K562 (cell line): ENCODE measurements at regions not wholly inside any gene's neighbourhood (a gene's known extent, or its start where the extent isn't known, plus 50 kb on each side); places are given as distances from the start of the nearest gene placed in this dataset.

Experiments used
- CTCF ChIP-seq, 3 experiments: IDR thresholded peaks in 2 of 3; conservative IDR thresholded peaks in 1 of 3; 2 replicates each; pipeline ENCODE4 v1.5.1; 2011 to 2012; ENCODE audit warnings: low read length in 3 of 3, mild to moderate bottlenecking in 3 of 3, control low read depth in 2 of 3, improper control_type of control experiment in 1 of 3, inconsistent platforms in 1 of 3, low read depth in 1 of 3, mixed read lengths in 1 of 3, moderate library complexity in 1 of 3; ENCODE audit not compliant: insufficient read depth in 2 of 3
- DNMT1 ChIP-seq: fragments of 450-650 bp; IDR thresholded peaks from 2 replicates; pipeline ENCODE4 v1.6.1; 2016; ENCODE audit warnings: antibody characterized with exemption, mild to moderate bottlenecking
- ELK3 ChIP-seq: fragments of 450-650 bp; formaldehyde crosslinking; IDR thresholded peaks from 2 replicates; pipeline ENCODE4 v1.4.0; 2020; ENCODE audit warnings: mild to moderate bottlenecking
- EZH2 ChIP-seq: IDR thresholded peaks from 2 replicates; pipeline ENCODE4 v1.6.1; 2012; ENCODE audit warnings: low read depth, mild to moderate bottlenecking, inconsistent platforms, low read length, borderline replicate concordance
- HDAC2 ChIP-seq: fragments of 450-650 bp; IDR thresholded peaks from 2 replicates; pipeline ENCODE4 v1.6.1; 2016; ENCODE audit warnings: mild to moderate bottlenecking
- NONO ChIP-seq, 2 experiments: fragments of 200-400 bp in 1 of 2; fragments of 450-650 bp in 1 of 2; formaldehyde crosslinking in 1 of 2; IDR thresholded peaks; 2 replicates each; pipeline ENCODE4 v1.6.1; 2017; ENCODE audit warnings: low read depth in 2 of 2, mild to moderate bottlenecking in 2 of 2, moderate library complexity in 2 of 2, low read length in 1 of 2
- POLR2AphosphoS5 ChIP-seq: IDR thresholded peaks from 2 replicates; pipeline ENCODE4 v1.6.1; 2011; ENCODE audit warnings: mild to moderate bottlenecking, low read depth, low read length, moderate library complexity; ENCODE audit not compliant: control insufficient read depth, insufficient read depth
- SIX5 ChIP-seq, 2 experiments: IDR thresholded peaks; 2 replicates each; pipeline ENCODE4 v1.6.1; 2011; ENCODE audit warnings: low read length in 2 of 2, borderline replicate concordance in 1 of 2, low read depth in 1 of 2, mild to moderate bottlenecking in 1 of 2, moderate library complexity in 1 of 2; ENCODE audit not compliant: insufficient read depth in 1 of 2
- ZNF140 ChIP-seq: fragments of 250-450 bp; sonication (Bioruptor Pico); IDR thresholded peaks from 2 replicates; pipeline ENCODE4 v1.8.0; 2021; ENCODE audit warnings: moderate library complexity, mild to moderate bottlenecking, inconsistent platforms
- ZNF449 ChIP-seq: fragments of 250-450 bp; sonication (Bioruptor Pico); IDR thresholded peaks from 2 replicates; pipeline ENCODE4 v1.8.0; 2022; ENCODE audit warnings: moderate library complexity, mild to moderate bottlenecking, inconsistent platforms

DNA sequence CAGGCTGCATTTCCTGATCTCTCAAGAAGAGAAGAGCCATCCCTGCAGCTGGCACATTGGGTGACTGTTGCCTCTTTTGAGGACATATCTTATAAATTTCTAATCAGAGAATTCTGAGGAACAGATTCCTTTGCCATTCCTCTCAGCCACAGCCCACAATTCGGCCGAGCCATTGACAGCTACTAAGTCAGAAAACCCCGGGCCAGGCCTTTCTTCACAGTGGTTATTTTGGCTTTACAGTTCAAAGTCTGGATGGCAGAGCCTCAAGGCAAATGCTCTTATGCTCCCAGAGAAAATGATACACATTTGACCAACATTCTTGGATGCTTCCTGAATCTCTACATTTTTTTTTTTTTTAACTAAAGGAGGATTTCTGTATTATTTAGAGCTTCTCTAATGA, 138.4 kb upstream of the FRMD6 start:
- TF ChIP-seq ELK3 (no peak), HDAC2 (no peak), NONO (IDR thresholded peaks at IDR 0.05; ENCODE audit: low read depth in 2 of 2, low read length in 1 of 2) (no peak), CTCF (IDR thresholded peaks at IDR 0.05 in 2 of 3, conservative IDR thresholded peaks at IDR 0.05 in 1 of 3; ENCODE audit: insufficient read depth in 2 of 3, low read depth in 1 of 3, low read length in 3 of 3) (no peak), ZNF449 (CRISPR knock-in tag) (no peak), ZNF140 (CRISPR knock-in tag) (no peak), EZH2 (no peak), DNMT1 (no peak), POLR2AphosphoS5 (no peak), SIX5 (IDR thresholded peaks at IDR 0.05; ENCODE audit: borderline replicate concordance in 1 of 2, insufficient read depth in 1 of 2, low read depth in 1 of 2, low read length in 2 of 2) (no peak)
